ENCODE measurements at regions not wholly inside any gene's neighbourhood (a gene's known extent, or its start where the extent isn't known, plus 50 kb on each side); places are given as distances from the start of the nearest gene placed in this dataset.

DNA sequence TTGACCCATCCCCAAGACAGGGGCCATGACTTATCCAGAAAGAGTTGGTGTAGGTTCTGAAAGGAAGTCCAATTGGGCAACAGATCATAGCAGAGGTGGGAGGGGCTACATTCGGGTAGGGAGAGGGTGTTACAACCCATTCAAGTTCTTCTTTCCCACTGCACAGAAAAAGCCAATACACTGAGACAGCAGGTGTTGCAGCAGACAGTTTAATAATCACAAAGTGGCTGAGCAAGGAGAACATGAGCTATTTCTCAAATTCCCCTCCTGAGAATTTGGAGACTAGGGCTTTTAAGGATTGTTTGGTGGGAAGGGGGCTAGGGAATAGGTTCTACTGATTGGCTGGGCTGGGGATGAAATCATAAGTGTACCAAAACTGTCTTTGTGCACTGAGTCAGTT is 328.4 kb upstream of the POU3F1 start:
- DNase-seq (ENCODE audit: insufficient read length, low spot score) (no peak), FAIRE-seq (no peak)
- no peak for TF ChIP-seq POLR2A (IDR thresholded peaks at IDR 0.05; ENCODE audit: low read depth, low read length)

GRCh38 chr1:38371505-38371844 is 324.9 kb upstream of the POU3F1 start:
- TF ChIP-seq POLR2A (IDR thresholded peaks at IDR 0.05; ENCODE audit: low read depth, low read length) = no peak
- FAIRE-seq = no peak
- no peak for DNase-seq (ENCODE audit: insufficient read length, low spot score)

- DNase-seq (ENCODE audit: insufficient read length, low spot score) (no peak), FAIRE-seq (no peak)
These were observed 324.3 kb upstream of the POU3F1 start for GRCh38 chr1:38370716-38371504.

GRCh38 chr1:38365242-38365641 is 318.6 kb upstream of the POU3F1 start:
- DNase-seq (ENCODE audit: insufficient read length, low spot score) (no peak), FAIRE-seq (no peak)
- no peak for TF ChIP-seq POLR2A (IDR thresholded peaks at IDR 0.05; ENCODE audit: low read depth, low read length)

More at GRCh38 chr1:38370716-38371504, 324.3 kb upstream of the POU3F1 start:
- no peak for TF ChIP-seq POLR2A (IDR thresholded peaks at IDR 0.05; ENCODE audit: low read depth, low read length)

GRCh38 chr1:38361566-38361965 is 315.0 kb upstream of the POU3F1 start:
- FAIRE-seq = no peak
- no peak for TF ChIP-seq POLR2A (IDR thresholded peaks at IDR 0.05; ENCODE audit: low read depth, low read length)
- no peak for DNase-seq (ENCODE audit: insufficient read length, low spot score)

DNA sequence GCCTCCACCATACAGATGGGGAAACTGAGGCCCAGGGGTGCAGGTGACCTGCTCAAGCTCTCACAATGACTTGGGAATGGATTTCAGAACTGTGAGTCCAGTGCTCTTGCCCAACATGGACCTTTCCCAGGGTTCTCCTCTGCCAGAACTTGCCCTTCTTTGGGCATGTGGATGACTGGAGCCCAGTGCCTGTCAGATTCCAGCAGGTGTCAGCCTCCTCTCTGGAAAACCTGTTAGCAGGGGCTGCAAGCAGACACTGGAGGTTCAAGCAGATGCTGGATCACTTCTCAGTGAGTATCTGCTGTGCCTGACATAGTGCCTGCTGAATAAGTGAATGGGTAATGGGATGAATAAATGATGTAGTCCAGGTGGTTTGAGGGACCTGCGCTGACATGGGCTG is 314.2 kb upstream of the POU3F1 start:
- FAIRE-seq (no peak), DNase-seq (ENCODE audit: insufficient read length, low spot score) (no peak)
- no peak for TF ChIP-seq POLR2A (IDR thresholded peaks at IDR 0.05; ENCODE audit: low read depth, low read length)

GRCh38 chr1:38353956-38354355 is 307.4 kb upstream of the POU3F1 start:
- no peak for DNase-seq (ENCODE audit: insufficient read length, low spot score)
- FAIRE-seq = no peak
- no peak for TF ChIP-seq POLR2A (IDR thresholded peaks at IDR 0.05; ENCODE audit: low read depth, low read length)

DNA sequence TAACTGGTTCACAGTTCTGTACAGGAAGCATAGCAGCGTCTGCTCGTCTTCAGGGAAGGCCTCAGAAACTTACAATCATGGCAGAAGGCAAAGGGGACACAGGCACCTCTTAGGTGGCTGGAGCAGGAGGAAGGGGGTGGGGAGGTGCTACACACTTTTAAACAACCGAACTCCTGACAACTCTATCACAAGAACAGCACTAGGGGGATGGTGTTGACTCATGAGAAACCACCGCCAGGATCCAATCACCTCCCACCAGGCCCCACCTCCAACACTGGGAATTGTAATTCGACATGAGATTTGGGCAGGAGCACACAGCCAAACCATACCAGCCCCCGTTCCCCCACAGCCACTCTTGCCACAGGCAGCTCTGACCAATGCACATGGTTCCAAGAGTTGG is 306.3 kb upstream of the POU3F1 start:
- DNase-seq (ENCODE audit: insufficient read length, low spot score) (no peak), FAIRE-seq (no peak)
- no peak for TF ChIP-seq POLR2A (IDR thresholded peaks at IDR 0.05; ENCODE audit: low read depth, low read length)

DNA sequence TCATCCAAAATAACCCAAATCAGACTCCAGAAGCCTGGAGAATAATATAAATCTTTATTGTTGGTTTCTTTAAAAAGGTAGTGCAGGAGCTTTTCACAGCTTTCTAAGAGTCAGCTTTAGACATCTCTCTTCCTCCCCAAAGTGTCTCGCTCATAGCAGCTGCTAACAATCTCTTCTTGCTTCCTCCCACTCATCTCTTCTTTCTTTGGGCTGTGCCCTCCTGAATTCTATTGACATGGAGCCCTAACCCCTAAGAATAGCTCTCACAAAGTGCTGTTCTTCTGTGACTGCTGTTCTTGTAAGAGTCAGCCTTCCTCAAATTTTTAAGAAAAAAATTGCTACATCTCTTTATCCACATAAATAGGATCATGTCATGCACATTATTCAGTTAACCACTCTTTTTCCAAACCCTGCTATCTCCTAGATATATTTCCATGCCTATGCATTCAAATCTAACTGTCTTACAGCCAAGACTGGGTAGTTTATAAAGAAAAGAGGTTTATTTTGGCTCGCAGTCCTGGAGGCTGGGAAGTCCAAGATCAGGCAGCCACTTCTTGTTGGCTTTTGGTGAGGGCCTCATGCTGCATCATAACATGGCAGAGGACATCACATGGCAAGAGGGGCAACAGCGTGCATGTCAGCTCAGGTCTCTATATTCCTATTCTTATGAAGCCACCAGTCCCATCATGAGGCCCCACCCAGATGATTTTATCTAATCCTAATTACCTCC is 301.0 kb upstream of the POU3F1 start:
- DNase-seq (ENCODE audit: insufficient read length, low spot score) = no peak
- TF ChIP-seq POLR2A (IDR thresholded peaks at IDR 0.05; ENCODE audit: low read depth, low read length) = no peak
- no peak for FAIRE-seq

DNA sequence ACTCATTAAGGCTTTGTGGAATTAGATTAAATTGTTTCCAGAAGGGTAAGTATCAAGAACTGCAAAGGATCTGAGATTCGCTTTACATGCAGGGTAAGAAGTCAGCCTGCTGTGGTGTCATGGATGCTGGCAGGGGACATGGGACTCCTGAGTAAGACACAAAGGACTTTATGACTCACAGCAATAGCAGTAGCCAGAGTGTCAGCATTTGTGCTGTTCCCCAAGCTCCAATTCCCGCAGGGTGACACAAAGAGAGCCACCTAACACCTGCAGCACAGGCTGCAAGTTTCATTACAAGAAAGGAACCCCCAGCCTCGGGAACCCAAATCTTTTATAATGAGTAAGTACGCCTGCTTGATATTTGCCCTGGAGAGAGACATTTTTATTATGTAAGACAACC is 298.1 kb upstream of the POU3F1 start:
- no peak for TF ChIP-seq POLR2A (IDR thresholded peaks at IDR 0.05; ENCODE audit: low read depth, low read length)
- DNase-seq (ENCODE audit: insufficient read length, low spot score) (no peak), FAIRE-seq (no peak)

DNA sequence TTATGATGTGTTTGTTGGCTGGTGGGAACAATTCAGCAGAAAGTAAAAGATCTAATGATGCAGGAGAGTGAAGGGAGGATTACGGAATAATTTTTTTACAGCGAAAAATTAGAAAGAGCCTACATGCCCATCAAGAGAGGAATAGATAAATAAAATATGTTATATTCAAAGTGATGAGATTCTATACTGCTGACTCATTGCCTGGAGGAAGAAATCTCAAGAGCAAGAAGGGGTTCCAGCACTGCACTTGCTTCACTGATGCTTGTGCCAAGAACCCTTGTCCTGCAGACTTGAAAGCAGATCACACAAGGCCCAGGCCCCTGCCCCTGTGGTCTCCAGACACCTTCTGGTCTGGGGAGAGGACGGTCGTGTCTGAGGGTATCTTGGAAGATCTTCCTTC is 295.1 kb upstream of the POU3F1 start:
- FAIRE-seq = no peak
- TF ChIP-seq POLR2A (IDR thresholded peaks at IDR 0.05; ENCODE audit: low read depth, low read length) = no peak
- DNase-seq (ENCODE audit: insufficient read length, low spot score) = no peak

GRCh38 chr1:38340409-38340808 is 293.8 kb upstream of the POU3F1 start:
- DNase-seq (ENCODE audit: insufficient read length, low spot score) (no peak), FAIRE-seq (no peak)
- TF ChIP-seq POLR2A (IDR thresholded peaks at IDR 0.05; ENCODE audit: low read depth, low read length) = no peak

DNA sequence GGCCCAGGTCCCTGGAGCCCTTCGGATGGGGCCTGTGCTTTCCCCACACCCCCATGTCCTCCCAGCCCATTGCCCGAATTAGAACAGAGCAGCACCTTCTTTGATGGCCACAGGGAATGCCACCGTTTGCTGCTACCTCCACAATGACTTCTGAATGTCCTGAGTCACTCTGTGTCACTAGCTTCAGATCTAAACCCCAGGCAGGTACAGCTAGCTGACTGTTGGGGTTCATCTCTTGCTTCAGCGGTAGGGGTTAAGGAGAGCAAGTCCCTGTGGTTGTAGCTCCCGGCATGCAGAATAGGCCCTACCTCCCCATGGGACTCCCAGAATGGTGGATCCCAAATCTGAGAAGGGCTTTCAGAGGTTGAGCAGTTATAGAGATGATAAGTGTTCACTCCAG is 291.1 kb upstream of the POU3F1 start:
- FAIRE-seq = no peak

DNA sequence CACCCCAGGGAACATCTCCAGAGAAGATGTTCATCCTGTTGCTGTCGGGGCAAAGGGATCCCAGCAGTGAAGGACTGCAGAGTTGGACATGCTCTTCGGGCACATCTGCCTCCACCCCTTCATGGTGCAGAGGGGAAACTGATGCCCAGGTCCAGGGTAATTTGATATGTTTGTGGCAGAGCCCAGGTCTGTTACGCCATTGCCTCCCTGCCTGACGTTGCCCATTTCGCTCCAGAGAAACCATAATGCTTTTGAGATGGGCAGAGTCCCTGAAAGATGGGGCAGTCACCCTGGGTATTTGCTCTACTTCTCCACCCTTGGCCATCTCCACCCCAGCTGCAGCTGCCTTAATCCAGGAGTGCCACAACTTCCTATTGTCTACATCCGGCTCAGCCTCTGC is 290.4 kb upstream of the POU3F1 start:
- TF ChIP-seq POLR2A (IDR thresholded peaks at IDR 0.05; ENCODE audit: low read depth, low read length) = no peak
- FAIRE-seq (no peak), DNase-seq (ENCODE audit: insufficient read length, low spot score) (no peak)

More for the DNA sequence above, 291.1 kb upstream of the POU3F1 start:
- no peak for TF ChIP-seq POLR2A (IDR thresholded peaks at IDR 0.05; ENCODE audit: low read depth, low read length)
- no peak for DNase-seq (ENCODE audit: insufficient read length, low spot score)

DNA sequence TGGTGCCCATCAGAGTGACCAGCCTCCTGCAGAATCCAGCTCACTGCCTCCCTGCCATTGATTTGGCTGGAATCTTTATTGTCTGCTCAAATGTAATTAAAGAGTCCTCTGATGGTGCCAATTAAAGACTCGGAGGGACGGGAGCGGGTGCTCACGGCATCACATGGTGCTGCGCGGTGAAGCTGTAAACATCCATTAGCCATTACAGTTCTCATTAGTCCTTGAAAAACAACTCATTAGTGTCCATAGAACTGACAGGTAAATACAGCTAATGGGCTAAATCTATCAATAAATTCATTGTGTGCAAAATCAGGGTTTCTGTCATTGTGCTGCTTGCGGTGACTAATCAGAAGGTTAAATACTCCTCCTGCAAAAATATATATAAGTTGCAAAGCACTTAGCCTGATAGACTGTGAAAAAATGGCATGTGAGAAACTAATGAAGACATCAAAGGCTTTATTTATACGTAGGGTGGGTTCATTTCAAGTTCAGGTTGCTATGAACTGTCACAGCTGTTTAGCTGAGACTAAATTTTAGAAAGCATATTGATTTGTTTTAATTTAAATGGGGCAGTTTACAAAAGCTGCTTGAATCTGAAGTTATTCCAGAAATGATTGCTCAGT is 289.8 kb upstream of the POU3F1 start:
- FAIRE-seq = no peak
- no peak for TF ChIP-seq POLR2A (IDR thresholded peaks at IDR 0.05; ENCODE audit: low read depth, low read length)

More for the DNA sequence above, 289.8 kb upstream of the POU3F1 start:
- DNase-seq (ENCODE audit: insufficient read length, low spot score) = no peak

Data from H54 (cell line).